ENCODE measurements at regions not wholly inside any gene's neighbourhood (a gene's known extent, or its start where the extent isn't known, plus 50 kb on each side); places are given as distances from the start of the nearest gene placed in this dataset.

- Histone ChIP-seq H3K4me3 (ENCODE audit: low read length) (no peak overlapping the region), H3K27ac (ENCODE audit: low read depth, low read length) (no peak overlapping the region), H3K9me3 (ENCODE audit: control insufficient read depth, insufficient read depth, low read length) (no peaks in the 10 kb centered on the region), H3K36me3 (ENCODE audit: control insufficient read depth, low read length) (no peaks in the 10 kb centered on the region), H3K9me2 (replicated peaks; ENCODE audit: control insufficient read depth, low read length) (no peaks in the 10 kb centered on the region), H3K4me1 (ENCODE audit: control insufficient read depth, low read length) (no peaks in the 10 kb centered on the region), H3K27me3 (ENCODE audit: control insufficient read depth, low read length) (no peaks in the 10 kb centered on the region), H4K20me1 (ENCODE audit: control insufficient read depth, insufficient read depth, low read depth, low read length) (no peaks in the 10 kb centered on the region), H3K4me2 (ENCODE audit: low read length) (no peak overlapping the region), H3K79me2 (ENCODE audit: control insufficient read depth, low read length) (no peaks in the 10 kb centered on the region), H3F3A (ENCODE audit: control insufficient read depth, insufficient read depth) (no peaks in the 10 kb centered on the region)
- no peak for TF ChIP-seq EZH2phosphoT487 (IDR thresholded peaks at IDR 0.05; ENCODE audit: borderline replicate concordance, low read length)
- TF ChIP-seq, protein P1, sequence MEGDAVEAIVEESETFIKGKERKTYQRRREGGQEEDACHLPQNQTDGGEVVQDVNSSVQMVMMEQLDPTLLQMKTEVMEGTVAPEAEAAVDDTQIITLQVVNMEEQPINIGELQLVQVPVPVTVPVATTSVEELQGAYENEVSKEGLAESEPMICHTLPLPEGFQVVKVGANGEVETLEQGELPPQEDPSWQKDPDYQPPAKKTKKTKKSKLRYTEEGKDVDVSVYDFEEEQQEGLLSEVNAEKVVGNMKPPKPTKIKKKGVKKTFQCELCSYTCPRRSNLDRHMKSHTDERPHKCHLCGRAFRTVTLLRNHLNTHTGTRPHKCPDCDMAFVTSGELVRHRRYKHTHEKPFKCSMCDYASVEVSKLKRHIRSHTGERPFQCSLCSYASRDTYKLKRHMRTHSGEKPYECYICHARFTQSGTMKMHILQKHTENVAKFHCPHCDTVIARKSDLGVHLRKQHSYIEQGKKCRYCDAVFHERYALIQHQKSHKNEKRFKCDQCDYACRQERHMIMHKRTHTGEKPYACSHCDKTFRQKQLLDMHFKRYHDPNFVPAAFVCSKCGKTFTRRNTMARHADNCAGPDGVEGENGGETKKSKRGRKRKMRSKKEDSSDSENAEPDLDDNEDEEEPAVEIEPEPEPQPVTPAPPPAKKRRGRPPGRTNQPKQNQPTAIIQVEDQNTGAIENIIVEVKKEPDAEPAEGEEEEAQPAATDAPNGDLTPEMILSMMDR (IDR thresholded peaks at IDR 0.05; ENCODE audit: low read depth, low read length, poor library complexity, severe bottlenecking), result no peak
Measured at GRCh38 chr21:14602382-14602958, 56.4 kb upstream of the SAMSN1 start.

DNA sequence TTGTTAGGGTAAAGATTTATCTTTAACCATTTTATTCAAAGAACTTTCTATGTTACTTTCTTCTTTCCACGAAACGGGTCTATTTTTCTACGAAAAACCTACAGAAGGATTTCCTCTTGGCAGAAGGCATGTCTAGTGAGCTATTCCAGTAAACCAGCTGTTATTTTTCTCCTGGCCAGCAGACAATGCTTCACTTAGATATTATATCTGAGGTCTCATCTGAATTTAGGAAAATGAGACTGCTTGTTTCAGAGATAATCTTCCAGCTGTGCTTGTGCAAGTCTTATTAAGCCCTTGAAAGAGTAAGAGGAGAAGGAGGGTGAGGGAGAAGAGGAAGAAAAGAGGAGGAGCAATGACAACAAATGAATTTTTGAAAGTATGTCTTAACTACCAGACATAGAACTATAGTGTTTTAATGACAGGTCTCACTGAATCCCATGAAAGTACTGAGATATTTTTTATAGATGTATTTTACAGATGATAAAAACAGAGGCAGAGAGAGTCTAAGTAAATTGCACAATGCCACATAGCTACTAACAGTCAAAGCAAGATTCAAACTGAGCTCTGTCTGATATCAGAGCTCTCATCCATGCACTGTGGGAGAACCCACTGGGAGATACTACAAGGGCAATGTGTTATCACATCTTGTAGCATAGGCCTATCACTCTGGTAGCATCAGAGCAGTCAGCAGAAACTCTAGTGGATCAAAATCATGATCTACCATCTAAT is 54.6 kb upstream of the SAMSN1 start:
- H3K4me3 ChIP-seq (ENCODE audit: low read length), result no peak overlapping the region
- no peaks in the 10 kb centered on the region for H3K9me2 ChIP-seq (replicated peaks; ENCODE audit: control insufficient read depth, low read length)
- H3K27ac ChIP-seq (ENCODE audit: low read depth, low read length), result no peak overlapping the region
- no peak overlapping the region for H3K4me2 ChIP-seq (ENCODE audit: low read length)
- no peaks in the 10 kb centered on the region for H3F3A ChIP-seq (ENCODE audit: control insufficient read depth, insufficient read depth)
- TF ChIP-seq, protein P1 (IDR thresholded peaks at IDR 0.05; ENCODE audit: low read depth, low read length, poor library complexity, severe bottlenecking), result no peak
- TF ChIP-seq EZH2phosphoT487 (IDR thresholded peaks at IDR 0.05; ENCODE audit: borderline replicate concordance, low read length), result no peak
- no peaks in the 10 kb centered on the region for H3K36me3 ChIP-seq (ENCODE audit: control insufficient read depth, low read length)
- no peaks in the 10 kb centered on the region for H3K79me2 ChIP-seq (ENCODE audit: control insufficient read depth, low read length)
- no peaks in the 10 kb centered on the region for H3K27me3 ChIP-seq (ENCODE audit: control insufficient read depth, low read length)
- H3K4me1 ChIP-seq (ENCODE audit: control insufficient read depth, low read length), result no peaks in the 10 kb centered on the region
- H3K9me3 ChIP-seq (ENCODE audit: control insufficient read depth, insufficient read depth, low read length), result no peaks in the 10 kb centered on the region
- H4K20me1 ChIP-seq (ENCODE audit: control insufficient read depth, insufficient read depth, low read depth, low read length), result no peaks in the 10 kb centered on the region

DNA sequence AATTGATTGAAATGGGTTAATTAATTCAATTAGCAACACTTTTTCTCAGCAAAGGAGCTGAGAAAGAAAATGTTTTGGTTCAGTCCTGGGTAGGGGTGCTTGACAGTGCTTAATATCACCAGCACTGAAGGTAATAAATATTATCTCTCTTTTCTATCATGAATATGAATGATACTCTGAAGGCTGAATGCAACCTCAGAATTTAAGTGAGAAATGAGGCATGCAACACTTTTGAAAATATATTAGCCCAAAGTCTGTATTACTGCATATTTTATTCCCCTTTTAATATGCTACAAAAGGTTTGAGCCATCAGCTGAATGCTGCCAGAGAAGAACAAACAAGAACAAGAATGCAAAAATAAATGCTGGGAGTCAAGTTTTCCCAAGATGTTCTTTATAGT is 52.0 kb upstream of the SAMSN1 start:
- no peaks in the 10 kb centered on the region for H3F3A ChIP-seq (ENCODE audit: control insufficient read depth, insufficient read depth)
- no peaks in the 10 kb centered on the region for H3K79me2 ChIP-seq (ENCODE audit: control insufficient read depth, low read length)
- H3K9me3 ChIP-seq (ENCODE audit: control insufficient read depth, insufficient read depth, low read length), result no peaks in the 10 kb centered on the region
- H3K27me3 ChIP-seq (ENCODE audit: control insufficient read depth, low read length), result no peaks in the 10 kb centered on the region
- H3K4me1 ChIP-seq (ENCODE audit: control insufficient read depth, low read length), result no peaks in the 10 kb centered on the region
- TF ChIP-seq, protein P1 (IDR thresholded peaks at IDR 0.05; ENCODE audit: low read depth, low read length, poor library complexity, severe bottlenecking), result no peak
- no peak for TF ChIP-seq EZH2phosphoT487 (IDR thresholded peaks at IDR 0.05; ENCODE audit: borderline replicate concordance, low read length)
- H3K27ac ChIP-seq (ENCODE audit: low read depth, low read length), result no peak overlapping the region
- no peaks in the 10 kb centered on the region for H4K20me1 ChIP-seq (ENCODE audit: control insufficient read depth, insufficient read depth, low read depth, low read length)
- no peaks in the 10 kb centered on the region for H3K9me2 ChIP-seq (replicated peaks; ENCODE audit: control insufficient read depth, low read length)
- no peak overlapping the region for H3K4me3 ChIP-seq (ENCODE audit: low read length)
- no peak overlapping the region for H3K4me2 ChIP-seq (ENCODE audit: low read length)
- H3K36me3 ChIP-seq (ENCODE audit: control insufficient read depth, low read length), result no peaks in the 10 kb centered on the region
